Panc1 (cell line): ENCODE measurements at regions not wholly inside any gene's neighbourhood (a gene's known extent, or its start where the extent isn't known, plus 50 kb on each side); places are given as distances from the start of the nearest gene placed in this dataset.

Experiments
- POLR2AphosphoS5 ChIP-seq: IDR thresholded peaks from 2 replicates; pipeline ENCODE4 v1.6.1; 2012; ENCODE audit warnings: mild to moderate bottlenecking, low read depth, low read length, moderate library complexity
- TF ChIP-seq, protein P1 (sequence below): fragments of 450-650 bp; IDR thresholded peaks from 2 replicates; pipeline ENCODE4 v1.5.1; 2017; ENCODE audit warnings: mild to moderate bottlenecking

DNA sequence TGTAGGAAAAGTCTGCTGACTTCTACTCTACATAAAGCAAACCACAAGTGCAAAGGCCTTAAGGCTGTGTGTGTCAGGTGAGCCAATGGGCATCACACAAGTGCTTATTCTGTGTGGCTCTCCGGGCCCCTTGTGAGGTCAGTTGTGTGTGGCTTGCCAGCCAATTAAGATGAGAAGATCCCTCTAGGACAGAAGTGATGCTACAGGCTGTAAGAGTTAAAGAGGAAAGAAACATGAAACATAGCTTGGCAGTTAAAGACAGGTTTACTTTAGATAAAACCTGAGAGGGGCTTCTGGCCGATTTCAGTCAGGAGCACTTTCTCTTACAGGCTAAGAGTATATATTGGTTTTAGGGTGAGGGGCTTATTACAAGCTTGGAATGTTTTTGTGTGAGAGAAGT, 242.4 kb downstream of the NFATC2 start:
- TF ChIP-seq, protein P1, sequence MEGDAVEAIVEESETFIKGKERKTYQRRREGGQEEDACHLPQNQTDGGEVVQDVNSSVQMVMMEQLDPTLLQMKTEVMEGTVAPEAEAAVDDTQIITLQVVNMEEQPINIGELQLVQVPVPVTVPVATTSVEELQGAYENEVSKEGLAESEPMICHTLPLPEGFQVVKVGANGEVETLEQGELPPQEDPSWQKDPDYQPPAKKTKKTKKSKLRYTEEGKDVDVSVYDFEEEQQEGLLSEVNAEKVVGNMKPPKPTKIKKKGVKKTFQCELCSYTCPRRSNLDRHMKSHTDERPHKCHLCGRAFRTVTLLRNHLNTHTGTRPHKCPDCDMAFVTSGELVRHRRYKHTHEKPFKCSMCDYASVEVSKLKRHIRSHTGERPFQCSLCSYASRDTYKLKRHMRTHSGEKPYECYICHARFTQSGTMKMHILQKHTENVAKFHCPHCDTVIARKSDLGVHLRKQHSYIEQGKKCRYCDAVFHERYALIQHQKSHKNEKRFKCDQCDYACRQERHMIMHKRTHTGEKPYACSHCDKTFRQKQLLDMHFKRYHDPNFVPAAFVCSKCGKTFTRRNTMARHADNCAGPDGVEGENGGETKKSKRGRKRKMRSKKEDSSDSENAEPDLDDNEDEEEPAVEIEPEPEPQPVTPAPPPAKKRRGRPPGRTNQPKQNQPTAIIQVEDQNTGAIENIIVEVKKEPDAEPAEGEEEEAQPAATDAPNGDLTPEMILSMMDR, result no peak
- no peak for TF ChIP-seq POLR2AphosphoS5
